ENCODE measurements at regions not wholly inside any gene's neighbourhood (a gene's known extent, or its start where the extent isn't known, plus 50 kb on each side); places are given as distances from the start of the nearest gene placed in this dataset.

- no peaks in the 10 kb centered on the region for H3K9me3 ChIP-seq (ENCODE audit: severe bottlenecking)
- no peaks in the 10 kb centered on the region for H3K27me3 ChIP-seq (ENCODE audit: insufficient read depth, poor library complexity, severe bottlenecking)
- no peaks in the 10 kb centered on the region for H3K36me3 ChIP-seq (ENCODE audit: low read depth)
- TF ChIP-seq CTCF (IDR thresholded peaks at IDR 0.05; ENCODE audit: poor library complexity, severe bottlenecking), result no peak
- no peak overlapping the region for H3K27ac ChIP-seq (ENCODE audit: poor library complexity, severe bottlenecking)
- H3K4me3 ChIP-seq (ENCODE audit: severe bottlenecking), result no peak overlapping the region
- H3K4me1 ChIP-seq (ENCODE audit: insufficient read depth, poor library complexity, severe bottlenecking), result no peaks in the 10 kb centered on the region
- DNase-seq (ENCODE audit: low spot score), result no peak
- ATAC-seq (ENCODE audit: low read depth), result no peak
These were observed 323.0 kb downstream of the MYCN start for GRCh38 chr2:16263241-16263890.

GRCh38 chr2:16262526-16263178, 322.3 kb downstream of the MYCN start:
- H3K36me3 ChIP-seq (ENCODE audit: low read depth), result no peaks in the 10 kb centered on the region
- H3K27ac ChIP-seq (ENCODE audit: poor library complexity, severe bottlenecking), result no peak overlapping the region
- no peak overlapping the region for H3K4me3 ChIP-seq (ENCODE audit: severe bottlenecking)
- ATAC-seq (ENCODE audit: low read depth) (no peak), DNase-seq (ENCODE audit: low spot score) (no peak)
- H3K27me3 ChIP-seq (ENCODE audit: insufficient read depth, poor library complexity, severe bottlenecking), result no peaks in the 10 kb centered on the region
- no peaks in the 10 kb centered on the region for H3K4me1 ChIP-seq (ENCODE audit: insufficient read depth, poor library complexity, severe bottlenecking)
- no peak for TF ChIP-seq CTCF (IDR thresholded peaks at IDR 0.05; ENCODE audit: poor library complexity, severe bottlenecking)
- H3K9me3 ChIP-seq (ENCODE audit: severe bottlenecking), result no peaks in the 10 kb centered on the region

GRCh38 chr2:16261791-16262190, 321.4 kb downstream of the MYCN start:
- H3K27me3 ChIP-seq (ENCODE audit: insufficient read depth, poor library complexity, severe bottlenecking), result no peaks in the 10 kb centered on the region
- ATAC-seq (ENCODE audit: low read depth) (no peak), DNase-seq (ENCODE audit: low spot score) (no peak)
- H3K4me1 ChIP-seq (ENCODE audit: insufficient read depth, poor library complexity, severe bottlenecking), result no peaks in the 10 kb centered on the region
- no peak for TF ChIP-seq CTCF (IDR thresholded peaks at IDR 0.05; ENCODE audit: poor library complexity, severe bottlenecking)
- H3K9me3 ChIP-seq (ENCODE audit: severe bottlenecking), result no peaks in the 10 kb centered on the region
- no peak overlapping the region for H3K4me3 ChIP-seq (ENCODE audit: severe bottlenecking)
- H3K27ac ChIP-seq (ENCODE audit: poor library complexity, severe bottlenecking), result no peak overlapping the region
- H3K36me3 ChIP-seq (ENCODE audit: low read depth), result no peaks in the 10 kb centered on the region

- Histone ChIP-seq H3K27ac (ENCODE audit: poor library complexity, severe bottlenecking) (no peak overlapping the region), H3K27me3 (ENCODE audit: insufficient read depth, poor library complexity, severe bottlenecking) (no peaks in the 10 kb centered on the region), H3K4me3 (ENCODE audit: severe bottlenecking) (no peak overlapping the region), H3K4me1 (ENCODE audit: insufficient read depth, poor library complexity, severe bottlenecking) (no peaks in the 10 kb centered on the region), H3K9me3 (ENCODE audit: severe bottlenecking) (no peaks in the 10 kb centered on the region), H3K36me3 (ENCODE audit: low read depth) (no peaks in the 10 kb centered on the region)
- no peak for ATAC-seq (ENCODE audit: low read depth)
- TF ChIP-seq CTCF (IDR thresholded peaks at IDR 0.05; ENCODE audit: poor library complexity, severe bottlenecking), result no peak
- no peak for DNase-seq (ENCODE audit: low spot score)
These were observed 320.7 kb downstream of the MYCN start for GRCh38 chr2:16261071-16261470.

All from RWPE2 (cell line).